AG09319 (cell line): ENCODE measurements at regions not wholly inside any gene's neighbourhood (a gene's known extent, or its start where the extent isn't known, plus 50 kb on each side); places are given as distances from the start of the nearest gene placed in this dataset.

Source experiments
- DNase-seq: peaks from one replicate; pipeline ENCODE4 v3.0.0-alpha.2; 2010; ENCODE audit warnings: low read depth; ENCODE audit errors: extremely low read depth
- TF ChIP-seq, protein P1 (sequence below): IDR thresholded peaks from 2 replicates; pipeline ENCODE4 v1.5.1; 2011; ENCODE audit warnings: low read depth, mild to moderate bottlenecking, inconsistent platforms, low read length, moderate library complexity

DNA sequence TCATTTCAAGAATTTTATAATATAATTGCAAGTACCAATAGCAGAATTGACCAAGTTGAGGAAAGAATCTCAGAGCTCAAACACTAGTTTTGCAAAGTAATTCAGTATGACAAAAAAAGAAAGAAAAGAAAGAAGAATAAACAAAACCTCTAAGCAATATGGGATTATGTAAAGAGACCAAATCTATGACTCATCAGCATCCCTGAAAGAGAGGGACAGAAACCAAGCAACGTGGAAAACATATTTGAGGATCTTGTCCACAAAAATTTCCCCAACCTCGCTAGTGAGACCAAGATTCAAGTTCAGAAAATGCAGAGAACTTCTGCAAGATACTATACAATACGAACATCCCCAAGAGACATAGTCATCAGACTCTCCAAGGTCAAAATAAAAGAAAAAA is 203.7 kb upstream of the DDI1 start:
- TF ChIP-seq, protein P1, sequence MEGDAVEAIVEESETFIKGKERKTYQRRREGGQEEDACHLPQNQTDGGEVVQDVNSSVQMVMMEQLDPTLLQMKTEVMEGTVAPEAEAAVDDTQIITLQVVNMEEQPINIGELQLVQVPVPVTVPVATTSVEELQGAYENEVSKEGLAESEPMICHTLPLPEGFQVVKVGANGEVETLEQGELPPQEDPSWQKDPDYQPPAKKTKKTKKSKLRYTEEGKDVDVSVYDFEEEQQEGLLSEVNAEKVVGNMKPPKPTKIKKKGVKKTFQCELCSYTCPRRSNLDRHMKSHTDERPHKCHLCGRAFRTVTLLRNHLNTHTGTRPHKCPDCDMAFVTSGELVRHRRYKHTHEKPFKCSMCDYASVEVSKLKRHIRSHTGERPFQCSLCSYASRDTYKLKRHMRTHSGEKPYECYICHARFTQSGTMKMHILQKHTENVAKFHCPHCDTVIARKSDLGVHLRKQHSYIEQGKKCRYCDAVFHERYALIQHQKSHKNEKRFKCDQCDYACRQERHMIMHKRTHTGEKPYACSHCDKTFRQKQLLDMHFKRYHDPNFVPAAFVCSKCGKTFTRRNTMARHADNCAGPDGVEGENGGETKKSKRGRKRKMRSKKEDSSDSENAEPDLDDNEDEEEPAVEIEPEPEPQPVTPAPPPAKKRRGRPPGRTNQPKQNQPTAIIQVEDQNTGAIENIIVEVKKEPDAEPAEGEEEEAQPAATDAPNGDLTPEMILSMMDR: no peak
- no peak for DNase-seq

DNA sequence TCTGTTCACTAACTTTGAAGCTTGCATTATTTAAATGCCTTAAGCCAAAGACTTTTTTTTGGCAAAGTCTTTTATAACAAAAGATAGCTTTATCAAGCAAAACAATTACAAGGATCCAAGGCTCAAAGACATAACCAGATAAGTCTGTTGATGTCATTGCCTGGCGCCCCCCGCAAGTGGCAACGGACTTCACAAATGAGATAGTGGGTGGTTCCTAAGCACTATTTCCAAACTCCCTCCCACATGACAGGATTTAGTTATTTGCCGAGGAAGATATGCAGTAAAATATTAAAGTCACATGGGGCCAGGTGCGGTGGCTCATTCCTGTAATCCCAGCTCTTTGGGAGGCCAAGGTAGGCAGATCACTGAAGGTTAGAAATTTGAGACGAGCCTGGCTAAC is 194.2 kb upstream of the DDI1 start:
- DNase-seq: no peak
- TF ChIP-seq, protein P1: no peak

DNA sequence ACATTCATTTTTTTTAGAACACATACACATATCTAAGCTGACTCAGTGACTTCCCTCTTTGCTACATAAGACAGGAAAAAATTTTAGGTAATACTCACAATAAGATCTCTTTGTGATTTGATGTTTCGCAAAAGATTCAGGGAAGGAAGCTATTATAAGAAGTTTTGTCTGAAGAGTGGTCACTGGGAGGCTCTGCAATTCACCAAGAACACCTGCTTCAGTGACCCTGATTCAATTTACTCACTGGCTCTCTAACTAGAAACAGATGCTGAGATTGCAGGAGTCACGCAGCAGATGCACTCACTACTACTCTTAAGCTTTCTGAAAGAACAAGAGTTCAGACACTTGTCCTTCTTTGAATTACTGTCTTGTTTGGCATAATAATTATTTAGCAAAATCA is 193.6 kb upstream of the DDI1 start:
- TF ChIP-seq, protein P1: no peak
- DNase-seq: peak; percentile 72

DNA sequence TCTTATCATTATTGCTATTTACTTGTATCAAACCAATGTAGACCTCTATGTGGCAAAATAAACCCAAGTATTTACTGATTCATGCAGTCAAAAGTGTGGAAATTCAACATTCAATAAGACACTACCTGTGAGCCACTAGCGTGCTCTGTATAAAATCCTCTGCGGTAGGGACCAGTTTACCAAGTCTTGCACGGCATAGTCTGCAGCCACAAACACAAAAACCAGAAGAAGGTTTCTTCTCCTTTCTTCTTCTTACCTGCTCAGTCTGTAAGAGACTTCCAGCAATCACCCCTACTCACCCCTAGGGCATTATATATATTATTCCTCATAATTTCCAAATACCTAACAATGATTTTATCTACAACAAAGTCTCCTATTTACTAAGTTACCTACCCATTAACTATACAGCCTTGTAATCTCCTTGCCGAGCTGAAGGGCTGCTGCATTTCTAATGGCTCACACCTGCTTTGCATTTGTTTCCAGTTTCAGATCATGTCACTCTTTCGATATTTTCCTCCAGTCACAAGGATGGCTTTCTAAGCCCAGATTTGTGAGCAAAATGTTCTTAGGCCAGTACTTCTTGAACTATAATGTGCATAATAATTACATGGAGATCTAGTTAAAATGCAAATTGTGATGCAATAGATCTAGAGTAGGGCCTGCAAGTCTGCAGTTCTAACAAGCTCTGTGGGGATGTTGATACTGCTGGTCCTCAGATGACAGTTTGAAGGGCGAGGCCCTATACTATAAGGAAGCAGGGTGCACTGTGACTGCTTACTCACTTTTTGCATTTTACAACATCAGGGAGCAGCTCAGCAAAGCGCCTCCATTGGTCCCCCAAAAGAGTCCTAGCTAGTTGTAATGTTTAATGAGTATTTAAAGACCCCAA is 191.9 kb upstream of the DDI1 start:
- TF ChIP-seq, protein P1: no peak
- DNase-seq: no peak

DNA sequence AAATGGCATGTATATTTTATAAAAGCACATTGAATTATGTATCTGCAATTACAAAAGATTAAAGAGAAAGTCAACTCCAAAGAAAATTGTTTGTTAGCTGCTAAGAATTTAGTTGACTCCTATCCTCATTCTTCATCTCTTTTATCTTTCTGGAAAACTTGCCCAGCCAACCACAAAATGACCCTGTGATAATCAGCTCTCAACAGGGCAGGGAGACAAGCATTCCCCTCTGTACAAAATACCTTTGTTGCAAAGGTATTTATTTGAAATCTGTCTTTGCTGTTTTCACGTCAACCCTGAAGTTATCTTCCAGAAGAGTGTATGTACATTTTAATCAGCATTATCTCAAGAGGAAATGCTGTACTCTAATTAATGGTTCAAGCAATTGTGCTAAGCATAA is 191.1 kb upstream of the DDI1 start:
- TF ChIP-seq, protein P1: no peak
- no peak for DNase-seq

DNA sequence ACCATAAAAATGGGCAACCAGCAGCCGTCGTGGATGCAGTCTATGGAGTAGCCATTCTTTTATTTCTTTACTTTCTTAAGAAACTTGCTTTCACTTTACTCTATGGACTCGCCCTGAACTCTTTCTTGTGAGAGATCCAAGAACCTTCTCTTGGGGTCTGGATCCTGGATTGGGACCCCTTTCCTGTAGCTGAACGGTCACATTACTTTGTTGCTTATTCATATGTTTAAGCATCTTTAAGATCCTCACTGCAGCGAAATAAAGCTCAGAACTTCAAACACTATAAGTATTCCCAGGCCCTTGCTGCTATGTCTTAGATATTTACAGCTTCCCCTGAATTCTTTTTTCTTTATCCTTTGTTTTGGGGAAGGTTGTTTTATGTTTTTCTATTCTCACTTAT is 187.8 kb upstream of the DDI1 start:
- TF ChIP-seq, protein P1: no peak
- DNase-seq: no peak

DNA sequence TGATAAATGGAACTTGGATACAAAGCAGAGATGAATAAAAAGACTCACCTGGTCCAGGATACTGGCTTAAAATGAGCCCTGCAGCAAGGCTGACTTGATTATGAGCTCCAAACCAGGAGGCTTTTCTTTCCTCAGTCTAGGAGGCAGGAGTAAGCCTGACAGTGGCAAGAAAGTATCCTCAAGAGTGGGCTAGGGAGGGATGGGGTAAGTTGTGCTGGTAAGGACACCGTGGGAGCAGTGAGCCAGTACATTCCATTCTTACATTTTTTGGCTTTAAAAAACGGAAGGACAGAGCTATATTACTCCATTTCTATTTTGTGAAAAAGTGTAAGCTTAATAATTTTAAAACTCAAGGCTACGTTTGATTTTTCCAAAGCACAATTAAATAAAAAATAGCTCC is 187.1 kb upstream of the DDI1 start:
- DNase-seq: no peak
- TF ChIP-seq, protein P1: no peak
